ENCODE measurements at regions not wholly inside any gene's neighbourhood (a gene's known extent, or its start where the extent isn't known, plus 50 kb on each side); places are given as distances from the start of the nearest gene placed in this dataset.

DNA sequence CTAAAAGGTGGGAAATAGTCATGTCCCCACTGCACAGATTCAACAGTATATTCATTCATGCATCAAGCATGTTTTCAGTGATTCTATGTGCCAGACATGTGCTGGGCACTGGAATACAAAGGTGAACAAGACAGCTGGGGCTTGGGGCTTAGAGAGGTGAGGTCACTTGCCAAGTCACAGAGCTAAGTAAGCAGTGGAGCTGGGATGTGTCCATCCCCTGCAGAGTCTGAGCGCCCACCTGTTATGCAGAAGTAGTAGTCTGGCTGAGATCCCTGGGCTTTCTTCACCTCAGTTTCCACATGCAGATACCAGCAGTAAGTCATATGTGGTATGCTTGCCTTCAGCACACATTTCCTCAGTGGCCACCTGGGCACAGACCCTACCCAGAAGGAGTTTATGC lies 263.8 kb downstream of the DHX35 start:
- POLR2A ChIA-PET = no interaction called here
- Mint-ChIP-seq H3K9me3 (no peaks in the 10 kb centered on the region), H3K36me3 (no peaks in the 10 kb centered on the region), H3K27ac (no peak overlapping the region), H3K4me3 (no peak overlapping the region), H3K27me3 (ENCODE audit: low read depth) (peaks cover 15% of the 10 kb centered on the region), H3K4me1 (no peaks in the 10 kb centered on the region)
- ATAC-seq = no peak
- DNase-seq (ENCODE audit: low spot score) = no peak
- TF ChIP-seq ZBTB21 (CRISPR knock-in tag; IDR thresholded peaks at IDR 0.05; ENCODE audit: borderline replicate concordance) (no peak), NR2C2 (CRISPR knock-in tag; IDR thresholded peaks at IDR 0.05) (no peak), JAZF1 (CRISPR knock-in tag; IDR thresholded peaks at IDR 0.05) (no peak), ZNF396 (CRISPR knock-in tag; IDR thresholded peaks at IDR 0.05; ENCODE audit: borderline replicate concordance) (no peak), NFYB (CRISPR knock-in tag; conservative IDR thresholded peaks at IDR 0.05; ENCODE audit: low read depth) (no peak), CREB1 (CRISPR knock-in tag; IDR thresholded peaks at IDR 0.05) (no peak), MYBL2 (CRISPR knock-in tag; IDR thresholded peaks at IDR 0.05) (no peak), ZNF423 (CRISPR knock-in tag; IDR thresholded peaks at IDR 0.05) (no peak), NR3C1 (CRISPR knock-in tag; conservative IDR thresholded peaks at IDR 0.05; ENCODE audit: low read depth) (no peak), ETV6 (CRISPR knock-in tag; IDR thresholded peaks at IDR 0.05) (no peak)
- TF ChIP-seq, protein P1, sequence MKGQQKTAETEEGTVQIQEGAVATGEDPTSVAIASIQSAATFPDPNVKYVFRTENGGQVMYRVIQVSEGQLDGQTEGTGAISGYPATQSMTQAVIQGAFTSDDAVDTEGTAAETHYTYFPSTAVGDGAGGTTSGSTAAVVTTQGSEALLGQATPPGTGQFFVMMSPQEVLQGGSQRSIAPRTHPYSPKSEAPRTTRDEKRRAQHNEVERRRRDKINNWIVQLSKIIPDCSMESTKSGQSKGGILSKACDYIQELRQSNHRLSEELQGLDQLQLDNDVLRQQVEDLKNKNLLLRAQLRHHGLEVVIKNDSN (CRISPR knock-in tag; IDR thresholded peaks at IDR 0.05) = no peak
- TF ChIP-seq, protein P2, sequence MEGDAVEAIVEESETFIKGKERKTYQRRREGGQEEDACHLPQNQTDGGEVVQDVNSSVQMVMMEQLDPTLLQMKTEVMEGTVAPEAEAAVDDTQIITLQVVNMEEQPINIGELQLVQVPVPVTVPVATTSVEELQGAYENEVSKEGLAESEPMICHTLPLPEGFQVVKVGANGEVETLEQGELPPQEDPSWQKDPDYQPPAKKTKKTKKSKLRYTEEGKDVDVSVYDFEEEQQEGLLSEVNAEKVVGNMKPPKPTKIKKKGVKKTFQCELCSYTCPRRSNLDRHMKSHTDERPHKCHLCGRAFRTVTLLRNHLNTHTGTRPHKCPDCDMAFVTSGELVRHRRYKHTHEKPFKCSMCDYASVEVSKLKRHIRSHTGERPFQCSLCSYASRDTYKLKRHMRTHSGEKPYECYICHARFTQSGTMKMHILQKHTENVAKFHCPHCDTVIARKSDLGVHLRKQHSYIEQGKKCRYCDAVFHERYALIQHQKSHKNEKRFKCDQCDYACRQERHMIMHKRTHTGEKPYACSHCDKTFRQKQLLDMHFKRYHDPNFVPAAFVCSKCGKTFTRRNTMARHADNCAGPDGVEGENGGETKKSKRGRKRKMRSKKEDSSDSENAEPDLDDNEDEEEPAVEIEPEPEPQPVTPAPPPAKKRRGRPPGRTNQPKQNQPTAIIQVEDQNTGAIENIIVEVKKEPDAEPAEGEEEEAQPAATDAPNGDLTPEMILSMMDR (IDR thresholded peaks at IDR 0.05) = no peak
- TF ChIP-seq, protein P3, sequence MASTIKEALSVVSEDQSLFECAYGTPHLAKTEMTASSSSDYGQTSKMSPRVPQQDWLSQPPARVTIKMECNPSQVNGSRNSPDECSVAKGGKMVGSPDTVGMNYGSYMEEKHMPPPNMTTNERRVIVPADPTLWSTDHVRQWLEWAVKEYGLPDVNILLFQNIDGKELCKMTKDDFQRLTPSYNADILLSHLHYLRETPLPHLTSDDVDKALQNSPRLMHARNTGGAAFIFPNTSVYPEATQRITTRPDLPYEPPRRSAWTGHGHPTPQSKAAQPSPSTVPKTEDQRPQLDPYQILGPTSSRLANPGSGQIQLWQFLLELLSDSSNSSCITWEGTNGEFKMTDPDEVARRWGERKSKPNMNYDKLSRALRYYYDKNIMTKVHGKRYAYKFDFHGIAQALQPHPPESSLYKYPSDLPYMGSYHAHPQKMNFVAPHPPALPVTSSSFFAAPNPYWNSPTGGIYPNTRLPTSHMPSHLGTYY (CRISPR knock-in tag; IDR thresholded peaks at IDR 0.05) = no peak
- TF ChIP-seq, protein P4, sequence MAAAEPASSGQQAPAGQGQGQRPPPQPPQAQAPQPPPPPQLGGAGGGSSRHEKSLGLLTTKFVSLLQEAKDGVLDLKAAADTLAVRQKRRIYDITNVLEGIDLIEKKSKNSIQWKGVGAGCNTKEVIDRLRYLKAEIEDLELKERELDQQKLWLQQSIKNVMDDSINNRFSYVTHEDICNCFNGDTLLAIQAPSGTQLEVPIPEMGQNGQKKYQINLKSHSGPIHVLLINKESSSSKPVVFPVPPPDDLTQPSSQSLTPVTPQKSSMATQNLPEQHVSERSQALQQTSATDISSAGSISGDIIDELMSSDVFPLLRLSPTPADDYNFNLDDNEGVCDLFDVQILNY (CRISPR knock-in tag; IDR thresholded peaks at IDR 0.05) = no peak
- CTCF ChIA-PET = interaction anchor here (0.9 to 2.0 kb wide), 3 partner anchors 11 to 113 kb away, joined by 3 to 5 read pairs (median 5); no protein-coding TSS in a partner anchor

DNA sequence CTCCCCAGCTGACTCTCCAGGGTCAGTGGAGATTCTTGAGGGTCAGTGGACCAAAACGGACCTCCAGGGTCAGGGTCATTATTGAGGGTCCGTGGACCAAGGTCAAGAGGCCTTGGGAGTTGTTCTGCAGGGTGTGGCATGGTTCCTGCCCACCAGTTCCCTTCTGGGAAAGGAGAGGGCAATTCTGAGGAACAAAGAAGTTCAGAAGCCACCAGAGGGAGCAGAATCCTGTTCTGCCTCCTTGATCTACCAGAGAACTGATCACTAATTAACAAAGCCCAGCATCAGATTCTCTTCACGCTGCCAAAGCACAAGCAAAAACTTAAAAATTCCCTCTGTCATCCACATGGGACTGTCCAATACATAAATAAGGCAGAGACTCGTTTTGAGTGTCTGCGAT lies 263.4 kb downstream of the DHX35 start:
- peaks cover 19% of the 10 kb centered on the region for H3K27me3 Mint-ChIP-seq (ENCODE audit: low read depth)
- no peaks in the 10 kb centered on the region for H3K4me1 Mint-ChIP-seq
- H3K9me3 Mint-ChIP-seq = no peaks in the 10 kb centered on the region
- TF ChIP-seq, protein P5, sequence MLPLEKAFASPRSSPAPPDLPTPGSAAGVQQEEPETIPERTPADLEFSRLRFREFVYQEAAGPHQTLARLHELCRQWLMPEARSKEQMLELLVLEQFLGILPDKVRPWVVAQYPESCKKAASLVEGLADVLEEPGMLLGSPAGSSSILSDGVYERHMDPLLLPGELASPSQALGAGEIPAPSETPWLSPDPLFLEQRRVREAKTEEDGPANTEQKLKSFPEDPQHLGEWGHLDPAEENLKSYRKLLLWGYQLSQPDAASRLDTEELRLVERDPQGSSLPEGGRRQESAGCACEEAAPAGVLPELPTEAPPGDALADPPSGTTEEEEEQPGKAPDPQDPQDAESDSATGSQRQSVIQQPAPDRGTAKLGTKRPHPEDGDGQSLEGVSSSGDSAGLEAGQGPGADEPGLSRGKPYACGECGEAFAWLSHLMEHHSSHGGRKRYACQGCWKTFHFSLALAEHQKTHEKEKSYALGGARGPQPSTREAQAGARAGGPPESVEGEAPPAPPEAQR (CRISPR knock-in tag; IDR thresholded peaks at IDR 0.05) = no peak
- TF ChIP-seq GABPB1 (CRISPR knock-in tag; IDR thresholded peaks at IDR 0.05) = no peak
- TF ChIP-seq, protein P6, sequence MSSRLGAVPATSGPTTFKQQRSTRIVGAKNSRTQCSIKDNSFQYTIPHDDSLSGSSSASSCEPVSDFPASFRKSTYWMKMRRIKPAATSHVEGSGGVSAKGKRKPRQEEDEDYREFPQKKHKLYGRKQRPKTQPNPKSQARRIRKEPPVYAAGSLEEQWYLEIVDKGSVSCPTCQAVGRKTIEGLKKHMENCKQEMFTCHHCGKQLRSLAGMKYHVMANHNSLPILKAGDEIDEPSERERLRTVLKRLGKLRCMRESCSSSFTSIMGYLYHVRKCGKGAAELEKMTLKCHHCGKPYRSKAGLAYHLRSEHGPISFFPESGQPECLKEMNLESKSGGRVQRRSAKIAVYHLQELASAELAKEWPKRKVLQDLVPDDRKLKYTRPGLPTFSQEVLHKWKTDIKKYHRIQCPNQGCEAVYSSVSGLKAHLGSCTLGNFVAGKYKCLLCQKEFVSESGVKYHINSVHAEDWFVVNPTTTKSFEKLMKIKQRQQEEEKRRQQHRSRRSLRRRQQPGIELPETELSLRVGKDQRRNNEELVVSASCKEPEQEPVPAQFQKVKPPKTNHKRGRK (CRISPR knock-in tag; IDR thresholded peaks at IDR 0.05; ENCODE audit: borderline replicate concordance) = no peak
- TF ChIP-seq ZNF423 (CRISPR knock-in tag; IDR thresholded peaks at IDR 0.05) = no peak
- no peak for TF ChIP-seq HMGA2 (CRISPR knock-in tag; IDR thresholded peaks at IDR 0.05)
- TF ChIP-seq ZNF121 (CRISPR knock-in tag; IDR thresholded peaks at IDR 0.05) = no peak
- no peak for TF ChIP-seq PRRX2 (CRISPR knock-in tag; IDR thresholded peaks at IDR 0.05)
- TF ChIP-seq, protein P7, sequence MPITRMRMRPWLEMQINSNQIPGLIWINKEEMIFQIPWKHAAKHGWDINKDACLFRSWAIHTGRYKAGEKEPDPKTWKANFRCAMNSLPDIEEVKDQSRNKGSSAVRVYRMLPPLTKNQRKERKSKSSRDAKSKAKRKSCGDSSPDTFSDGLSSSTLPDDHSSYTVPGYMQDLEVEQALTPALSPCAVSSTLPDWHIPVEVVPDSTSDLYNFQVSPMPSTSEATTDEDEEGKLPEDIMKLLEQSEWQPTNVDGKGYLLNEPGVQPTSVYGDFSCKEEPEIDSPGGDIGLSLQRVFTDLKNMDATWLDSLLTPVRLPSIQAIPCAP (CRISPR knock-in tag; IDR thresholded peaks at IDR 0.05) = no peak
- TF ChIP-seq ESRRA (CRISPR knock-in tag; IDR thresholded peaks at IDR 0.05; ENCODE audit: borderline replicate concordance) = no peak
- TF ChIP-seq, protein P8, sequence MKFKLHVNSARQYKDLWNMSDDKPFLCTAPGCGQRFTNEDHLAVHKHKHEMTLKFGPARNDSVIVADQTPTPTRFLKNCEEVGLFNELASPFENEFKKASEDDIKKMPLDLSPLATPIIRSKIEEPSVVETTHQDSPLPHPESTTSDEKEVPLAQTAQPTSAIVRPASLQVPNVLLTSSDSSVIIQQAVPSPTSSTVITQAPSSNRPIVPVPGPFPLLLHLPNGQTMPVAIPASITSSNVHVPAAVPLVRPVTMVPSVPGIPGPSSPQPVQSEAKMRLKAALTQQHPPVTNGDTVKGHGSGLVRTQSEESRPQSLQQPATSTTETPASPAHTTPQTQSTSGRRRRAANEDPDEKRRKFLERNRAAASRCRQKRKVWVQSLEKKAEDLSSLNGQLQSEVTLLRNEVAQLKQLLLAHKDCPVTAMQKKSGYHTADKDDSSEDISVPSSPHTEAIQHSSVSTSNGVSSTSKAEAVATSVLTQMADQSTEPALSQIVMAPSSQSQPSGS (CRISPR knock-in tag; IDR thresholded peaks at IDR 0.05; ENCODE audit: borderline replicate concordance, low read depth) = no peak
- no peak for TF ChIP-seq MYBL2 (CRISPR knock-in tag; IDR thresholded peaks at IDR 0.05)
- TF ChIP-seq, protein P9, sequence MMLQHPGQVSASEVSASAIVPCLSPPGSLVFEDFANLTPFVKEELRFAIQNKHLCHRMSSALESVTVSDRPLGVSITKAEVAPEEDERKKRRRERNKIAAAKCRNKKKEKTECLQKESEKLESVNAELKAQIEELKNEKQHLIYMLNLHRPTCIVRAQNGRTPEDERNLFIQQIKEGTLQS (CRISPR knock-in tag; conservative IDR thresholded peaks at IDR 0.05) = no peak
- no peak for TF ChIP-seq TCF7 (CRISPR knock-in tag; IDR thresholded peaks at IDR 0.05; ENCODE audit: low read depth)
- TF ChIP-seq ZNF416 (CRISPR knock-in tag; IDR thresholded peaks at IDR 0.05) = no peak
- TF ChIP-seq EMX1 (CRISPR knock-in tag; IDR thresholded peaks at IDR 0.05) = no peak
- TF ChIP-seq ZNF396 (CRISPR knock-in tag; IDR thresholded peaks at IDR 0.05; ENCODE audit: borderline replicate concordance) = no peak
- ATAC-seq (peak; percentile 53; the same call in 1 of the 2 replicates), DNase-seq (ENCODE audit: low spot score) (no peak)
- CTCF ChIA-PET = interaction anchor here (2.0 kb wide), 1 partner anchor 39 kb away, joined by 5 read pairs; no protein-coding TSS in a partner anchor
- no peak overlapping the region for H3K4me3 Mint-ChIP-seq
- POLR2A ChIA-PET = no interaction called here
- H3K36me3 Mint-ChIP-seq = no peaks in the 10 kb centered on the region
- no peak overlapping the region for H3K27ac Mint-ChIP-seq

Measured in WTC11 (cell line).